ENCODE measurements at regions not wholly inside any gene's neighbourhood (a gene's known extent, or its start where the extent isn't known, plus 50 kb on each side); places are given as distances from the start of the nearest gene placed in this dataset.

GRCh38 chr1:79885101-79885500, 878.6 kb upstream of the ADGRL4 start:
- DNase-seq: no peak

GRCh38 chr1:79877086-79877485, 870.6 kb upstream of the ADGRL4 start:
- no peak for DNase-seq
- 50 to 57% methylated on average over 2 of the region's 2 CpGs for WGBS, 2 donors
- intact Hi-C loops (cut with DNase I): no loop called here
- no peak for TF ChIP-seq POLR2A (IDR thresholded peaks at IDR 0.05)
- no peak for TF ChIP-seq CTCF (IDR thresholded peaks at IDR 0.05)
- Histone ChIP-seq H3K27ac (no peak overlapping the region), H3K27me3 (no peaks in the 10 kb centered on the region), H3K9me3 (peaks cover 0 to 11% (median 0%) of the 10 kb centered on the region in 3 donors), H3K36me3 (no peaks in the 10 kb centered on the region), H3K4me3 (no peak overlapping the region), H3K4me1 (no peaks in the 10 kb centered on the region)

More at GRCh38 chr1:79885101-79885500, 878.6 kb upstream of the ADGRL4 start:
- Histone ChIP-seq H3K36me3 (no peaks in the 10 kb centered on the region), H3K27me3 (no peaks in the 10 kb centered on the region), H3K27ac (no peak overlapping the region), H3K4me3 (no peak overlapping the region), H3K4me1 (no peaks in the 10 kb centered on the region), H3K9me3 (peaks cover 0 to 8% (median 0%) of the 10 kb centered on the region in 3 donors)
- intact Hi-C loops (cut with DNase I): no loop called here
- TF ChIP-seq POLR2A (IDR thresholded peaks at IDR 0.05) (no peak), CTCF (IDR thresholded peaks at IDR 0.05) (no peak)

GRCh38 chr1:79875187-79875586, 868.7 kb upstream of the ADGRL4 start:
- Histone ChIP-seq H3K4me1 (no peaks in the 10 kb centered on the region), H3K36me3 (no peaks in the 10 kb centered on the region), H3K27ac (no peak overlapping the region), H3K9me3 (peaks cover 0 to 11% (median 0%) of the 10 kb centered on the region in 3 donors), H3K4me3 (no peak overlapping the region), H3K27me3 (no peaks in the 10 kb centered on the region)
- DNase-seq: no peak
- TF ChIP-seq POLR2A (IDR thresholded peaks at IDR 0.05) (no peak), CTCF (IDR thresholded peaks at IDR 0.05) (no peak)
- intact Hi-C loops (cut with DNase I): no loop called here
- 81% methylated on average over 2 of the region's 5 CpGs; no CpG with 5 or more reads in 1 of the 2 donors for WGBS, 2 donors

GRCh38 chr1:79874289-79874688, 867.8 kb upstream of the ADGRL4 start:
- Histone ChIP-seq H3K27me3 (no peaks in the 10 kb centered on the region), H3K9me3 (peaks cover 0 to 11% (median 0%) of the 10 kb centered on the region in 3 donors), H3K4me1 (no peaks in the 10 kb centered on the region), H3K36me3 (no peaks in the 10 kb centered on the region), H3K4me3 (no peak overlapping the region), H3K27ac (no peak overlapping the region)
- no peak for DNase-seq
- TF ChIP-seq POLR2A (IDR thresholded peaks at IDR 0.05) (no peak), CTCF (IDR thresholded peaks at IDR 0.05) (no peak)
- WGBS, 2 donors: 56 to 71% methylated on average over 3 of the region's 3 CpGs
- intact Hi-C loops (cut with DNase I): no loop called here

- H3K9me3 ChIP-seq: no peaks in the 10 kb centered on the region
- intact Hi-C loops (cut with DNase I): no loop called here
- peaks cover 0 to 5% (median 0%) of the 10 kb centered on the region in 3 donors for H3K4me1 ChIP-seq
- TF ChIP-seq POLR2A (IDR thresholded peaks at IDR 0.05): no peak
- no peak for TF ChIP-seq CTCF (IDR thresholded peaks at IDR 0.05)
- peak overlapping the region in 1 of 4 donors; percentile 31 for H3K27ac ChIP-seq
- H3K36me3 ChIP-seq: no peaks in the 10 kb centered on the region
- no peak overlapping the region for H3K4me3 ChIP-seq
- DNase-seq: no peak
- WGBS, 2 donors: 57 to 62% methylated on average over 8 of the region's 8 CpGs
- no peaks in the 10 kb centered on the region for H3K27me3 ChIP-seq
Measured at GRCh38 chr1:79859212-79859948, 852.9 kb upstream of the ADGRL4 start.
